CD14-positive monocyte (primary cell): ENCODE measurements at regions not wholly inside any gene's neighbourhood (a gene's known extent, or its start where the extent isn't known, plus 50 kb on each side); places are given as distances from the start of the nearest gene placed in this dataset.

Experiments
- DNase-seq, 3 donors: peaks; one replicate each; pipeline ENCODE4 v3.0.0-alpha.2; 2011 to 2022
- H2AFZ ChIP-seq: 2 replicates; pipeline ENCODE4 v1.6.0; 2012; ENCODE audit warnings: mild to moderate bottlenecking, low read depth, low read length, inconsistent platforms; ENCODE audit not compliant: insufficient read depth, poor library complexity, severe bottlenecking
- H3K27ac ChIP-seq, 2 donors: 1 replicate in 1 of 2; 2 replicates in 1 of 2; pipeline ENCODE4 v1.5.1; 2012 to 2013; ENCODE audit warnings: low read length in 2 of 2, control low read depth in 1 of 2, inconsistent platforms in 1 of 2, low read depth in 1 of 2, mild to moderate bottlenecking in 1 of 2
- H3K27me3 ChIP-seq, 2 donors: one replicate each; pipeline versions ENCODE4 v1.6.0 to v1.6.1; 2011 to 2013; ENCODE audit warnings: low read length in 2 of 2; ENCODE audit not compliant: control insufficient read depth in 2 of 2, insufficient read depth in 2 of 2
- H3K36me3 ChIP-seq, 2 donors: replicated peaks in 1 of 2; 1 replicate in 1 of 2; 2 replicates in 1 of 2; pipeline versions ENCODE4 v1.5.1 to v1.6.1; 2012 to 2013; ENCODE audit warnings: low read length in 2 of 2, control low read depth in 1 of 2, inconsistent platforms in 1 of 2, mild to moderate bottlenecking in 1 of 2; ENCODE audit not compliant: insufficient read depth in 2 of 2, control insufficient read depth in 1 of 2
- H3K4me1 ChIP-seq, 2 donors: 1 replicate in 1 of 2; 2 replicates in 1 of 2; pipeline versions ENCODE4 v1.5.1 to v1.6.1; 2012 to 2013; ENCODE audit warnings: low read length in 2 of 2, control low read depth in 1 of 2, inconsistent platforms in 1 of 2, mild to moderate bottlenecking in 1 of 2, moderate library complexity in 1 of 2; ENCODE audit not compliant: insufficient read depth in 2 of 2, control insufficient read depth in 1 of 2
- H3K4me2 ChIP-seq: replicated peaks from 2 replicates; pipeline ENCODE3; 2012; ENCODE audit warnings: low read length, moderate library complexity, mild to moderate bottlenecking; ENCODE audit not compliant: poor library complexity, severe bottlenecking; ENCODE audit errors: extremely low read depth
- H3K4me3 ChIP-seq, 3 experiments: fragments of 200-600 bp in 1 of 3; sonication (generic) in 1 of 3; replicated peaks in 1 of 3; 1 replicate in 2 of 3; 2 replicates in 1 of 3; pipeline ENCODE4 v1.5.1; 2011 to 2013; ENCODE audit warnings: low read length in 3 of 3, mild to moderate bottlenecking in 3 of 3, control low read depth in 2 of 3, low read depth in 2 of 3, inconsistent platforms in 1 of 3, moderate library complexity in 1 of 3
- H3K79me2 ChIP-seq: 2 replicates; pipeline ENCODE4 v1.6.0; 2012; ENCODE audit warnings: mild to moderate bottlenecking, control low read depth, inconsistent platforms, low read length, moderate library complexity; ENCODE audit not compliant: insufficient read depth
- H3K9ac ChIP-seq: 2 replicates; pipeline ENCODE4 v1.6.0; 2017; ENCODE audit warnings: low read length, mild to moderate bottlenecking; ENCODE audit not compliant: insufficient read depth, poor library complexity, severe bottlenecking
- H3K9me3 ChIP-seq, 2 donors: replicated peaks in 1 of 2; 1 replicate in 1 of 2; 2 replicates in 1 of 2; pipeline versions ENCODE4 v1.5.1 to v1.6.1; 2012 to 2013; ENCODE audit warnings: low read length in 2 of 2, control low read depth in 1 of 2; ENCODE audit not compliant: control insufficient read depth in 1 of 2, insufficient read depth in 1 of 2
- H4K20me1 ChIP-seq: 2 replicates; pipeline ENCODE4 v1.6.0; 2012; ENCODE audit warnings: mild to moderate bottlenecking, low read length, control low read depth, moderate library complexity; ENCODE audit not compliant: insufficient read depth
- H3K27ac Mint-ChIP-seq, 7 donors: one replicate each; pipeline ENCODE4 v1.8.0; 2020; ENCODE audit warnings: mild to moderate bottlenecking in 7 of 7, mixed read lengths in 7 of 7, moderate library complexity in 6 of 7, inconsistent platforms in 2 of 7
- H3K27me3 Mint-ChIP-seq, 3 donors: one replicate each; pipeline ENCODE4 v1.8.0; 2021 to 2022; ENCODE audit warnings: low read depth in 3 of 3, mild to moderate bottlenecking in 3 of 3, mixed read lengths in 3 of 3, moderate library complexity in 3 of 3, inconsistent platforms in 1 of 3
- H3K36me3 Mint-ChIP-seq, 2 donors: one replicate each; pipeline ENCODE4 v1.8.0; 2020; ENCODE audit warnings: mixed read lengths in 2 of 2, inconsistent platforms in 1 of 2, mild to moderate bottlenecking in 1 of 2
- H3K4me1 Mint-ChIP-seq: one replicate; pipeline ENCODE4 v1.8.0; 2020; ENCODE audit warnings: mild to moderate bottlenecking, mixed read lengths
- H3K4me3 Mint-ChIP-seq, 2 donors: one replicate each; pipeline ENCODE4 v1.8.0; 2020; ENCODE audit warnings: mild to moderate bottlenecking in 2 of 2, mixed read lengths in 2 of 2, moderate library complexity in 1 of 2
- H3K9me3 Mint-ChIP-seq, 7 donors: one replicate each; pipeline ENCODE4 v1.8.0; 2020 to 2022; ENCODE audit warnings: mixed read lengths in 7 of 7, mild to moderate bottlenecking in 6 of 7, moderate library complexity in 6 of 7, inconsistent platforms in 2 of 7
- CTCF ChIP-seq: fragments of 200-600 bp; IDR thresholded peaks from one replicate; pipeline ENCODE4 v1.8.0; 2022; ENCODE audit warnings: antibody characterized with exemption, mild to moderate bottlenecking
- WGBS: methylation state at CpG from one replicate; pipeline ENCODE4 v1.1.5; 2013; ENCODE audit warnings: missing lambda C conversion rate; ENCODE audit not compliant: insufficient coverage; 5-methylcytosine and 5-hydroxymethylcytosine counted together
- intact Hi-C, 2 donors: fragments of 100-400 bp; cut with micrococcal nuclease; formaldehyde crosslinking; loops; one replicate each; pipeline versions ENCODE4 v1.15.0 to v1.15.1; 2023

DNA sequence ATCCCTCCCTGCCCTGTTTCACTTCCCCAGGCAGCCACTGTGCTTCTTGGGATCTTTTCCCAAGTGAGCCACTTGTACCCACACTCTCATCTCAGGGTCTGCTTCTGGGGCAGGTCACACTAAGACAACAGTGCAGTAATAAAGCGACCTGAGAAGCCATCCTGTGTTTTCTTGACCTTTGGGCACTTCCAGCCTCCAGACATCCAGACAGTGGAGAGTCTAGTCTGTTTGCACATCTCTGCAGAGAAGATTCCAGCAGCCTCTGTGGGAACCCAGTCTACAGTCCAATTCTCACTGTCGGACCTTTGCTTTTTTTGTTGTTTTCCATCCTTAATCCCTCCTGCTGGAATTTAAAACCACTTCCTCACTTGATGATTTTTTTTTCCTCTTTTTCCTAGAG is 50.3 kb upstream of the ATP6AP2 start:
- no CpG with 5 or more reads among the region's 2 CpGs for WGBS
- no peaks in the 10 kb centered on the region for H4K20me1 ChIP-seq
- H3K36me3 ChIP-seq: no peaks in the 10 kb centered on the region
- Mint-ChIP-seq H3K27me3 (peaks cover 2 to 39% (median 3%) of the 10 kb centered on the region in 3 donors), H3K36me3 (no peaks in the 10 kb centered on the region), H3K4me3 (no peak overlapping the region), H3K9me3 (peaks cover 0 to 8% (median 0%) of the 10 kb centered on the region in 7 donors), H3K4me1 (peaks cover 3% of the 10 kb centered on the region), H3K27ac (no peak overlapping the region)
- no peak overlapping the region for H3K9ac ChIP-seq
- no peaks in the 10 kb centered on the region for H3K79me2 ChIP-seq
- no peaks in the 10 kb centered on the region for H3K4me1 ChIP-seq
- H3K27ac ChIP-seq: no peak overlapping the region
- H3K4me3 ChIP-seq: no peak overlapping the region
- no peak for DNase-seq
- no peak for TF ChIP-seq CTCF
- no peaks in the 10 kb centered on the region for H3K9me3 ChIP-seq
- H3K27me3 ChIP-seq: peaks cover 0 to 7% of the 10 kb centered on the region in 2 donors
- H3K4me2 ChIP-seq: no peak overlapping the region
- no peak overlapping the region for H2AFZ ChIP-seq
- intact Hi-C loops: no loop called here

DNA sequence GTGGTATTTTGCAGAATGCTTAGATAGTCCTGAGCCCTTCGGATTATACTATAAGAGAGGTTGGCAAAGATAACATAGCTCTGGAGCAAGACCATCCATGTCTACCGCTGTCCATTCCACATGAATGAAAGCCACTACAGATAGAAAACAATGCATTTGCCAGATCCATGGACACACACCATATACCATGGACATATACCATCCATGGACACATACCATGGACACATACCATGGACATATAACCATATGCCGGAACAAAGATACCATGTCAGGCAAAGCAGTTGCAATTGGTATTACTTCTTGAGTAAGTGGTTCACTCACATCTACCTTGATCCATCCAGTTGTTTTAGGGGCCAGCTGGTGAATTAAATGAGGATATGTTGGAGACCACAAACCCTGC is 53.2 kb upstream of the ATP6AP2 start:
- H2AFZ ChIP-seq: no peak overlapping the region
- H3K4me1 ChIP-seq: no peaks in the 10 kb centered on the region
- no peaks in the 10 kb centered on the region for H3K36me3 Mint-ChIP-seq
- no peak overlapping the region for H3K27ac Mint-ChIP-seq
- peaks cover 3% of the 10 kb centered on the region for H3K4me1 Mint-ChIP-seq
- H3K4me3 ChIP-seq: no peak overlapping the region
- intact Hi-C loops: no loop called here
- peaks cover 0 to 8% (median 0%) of the 10 kb centered on the region in 7 donors for H3K9me3 Mint-ChIP-seq
- WGBS: no CpG with 5 or more reads among the region's 3 CpGs
- no peaks in the 10 kb centered on the region for H3K9me3 ChIP-seq
- H3K27me3 Mint-ChIP-seq: peaks cover 0 to 31% (median 2%) of the 10 kb centered on the region in 3 donors
- DNase-seq: no peak
- no peaks in the 10 kb centered on the region for H4K20me1 ChIP-seq
- H3K27ac ChIP-seq: no peak overlapping the region
- H3K4me2 ChIP-seq: no peak overlapping the region
- no peaks in the 10 kb centered on the region for H3K36me3 ChIP-seq
- no peak overlapping the region for H3K9ac ChIP-seq
- no peak overlapping the region for H3K4me3 Mint-ChIP-seq
- H3K27me3 ChIP-seq: peaks cover 0 to 17% of the 10 kb centered on the region in 2 donors
- H3K79me2 ChIP-seq: no peaks in the 10 kb centered on the region
- TF ChIP-seq CTCF: no peak
